ENCODE measurements at regions not wholly inside any gene's neighbourhood (a gene's known extent, or its start where the extent isn't known, plus 50 kb on each side); places are given as distances from the start of the nearest gene placed in this dataset.

DNA sequence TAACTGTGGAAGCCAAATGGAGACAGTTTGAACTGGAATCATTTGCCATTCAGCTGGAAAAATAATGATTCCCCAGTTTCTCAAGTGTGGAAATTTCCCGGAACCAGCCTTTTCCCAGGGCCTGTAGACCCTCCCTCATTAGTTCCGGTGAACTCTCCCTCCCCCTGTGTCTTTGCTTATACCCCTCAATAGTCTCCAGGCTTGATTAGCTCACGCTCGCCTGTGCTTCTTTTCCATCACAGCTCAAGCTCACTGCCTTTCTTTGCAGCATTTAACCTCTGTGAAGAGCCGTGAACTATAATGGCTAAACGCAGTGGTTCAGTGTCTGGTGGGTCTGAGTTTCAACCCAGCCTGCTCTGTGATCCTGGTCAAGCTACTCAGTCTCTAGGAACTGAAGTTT, 690.8 kb downstream of the INHBA start:
- TF ChIP-seq POLR2AphosphoS5 (IDR thresholded peaks at IDR 0.05; ENCODE audit: low read depth, low read length), result no peak
- TF ChIP-seq TAF1 (IDR thresholded peaks at IDR 0.05; ENCODE audit: borderline replicate concordance, low read depth, low read length), result no peak
- no peak for TF ChIP-seq POLR2A (IDR thresholded peaks at IDR 0.05; ENCODE audit: low read depth, low read length)
- DNase-seq (ENCODE audit: insufficient read length) (no peak), FAIRE-seq (no peak)

DNA sequence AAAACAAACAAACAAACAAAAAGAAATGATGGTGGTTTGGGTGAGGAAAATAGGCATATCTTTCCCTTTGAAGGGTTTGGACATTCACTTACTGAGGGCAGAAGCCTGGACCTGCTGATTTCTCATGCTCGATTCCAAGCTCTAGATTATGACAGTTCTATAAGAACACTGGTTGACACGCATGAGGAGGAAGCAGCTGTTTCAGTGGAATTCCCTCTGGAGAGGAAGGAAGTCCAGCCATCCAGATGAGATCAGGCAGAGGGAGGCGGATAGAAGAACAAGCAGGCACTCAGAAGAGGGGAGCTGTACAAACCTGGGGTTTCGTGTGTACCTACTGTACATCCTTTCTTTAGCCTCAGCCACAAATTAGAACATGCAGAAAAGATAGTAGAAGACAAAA, 691.9 kb downstream of the INHBA start:
- DNase-seq (ENCODE audit: insufficient read length) (no peak), FAIRE-seq (no peak)
- no peak for TF ChIP-seq POLR2A (IDR thresholded peaks at IDR 0.05; ENCODE audit: low read depth, low read length)
- TF ChIP-seq POLR2AphosphoS5 (IDR thresholded peaks at IDR 0.05; ENCODE audit: low read depth, low read length), result no peak
- no peak for TF ChIP-seq TAF1 (IDR thresholded peaks at IDR 0.05; ENCODE audit: borderline replicate concordance, low read depth, low read length)

- DNase-seq (ENCODE audit: insufficient read length) (no peak), FAIRE-seq (no peak)
- TF ChIP-seq POLR2AphosphoS5 (IDR thresholded peaks at IDR 0.05; ENCODE audit: low read depth, low read length) (no peak), POLR2A (IDR thresholded peaks at IDR 0.05; ENCODE audit: low read depth, low read length) (no peak), TAF1 (IDR thresholded peaks at IDR 0.05; ENCODE audit: borderline replicate concordance, low read depth, low read length) (no peak)
Observed at GRCh38 chr7:41010418-41010817, 692.5 kb downstream of the INHBA start.

DNA sequence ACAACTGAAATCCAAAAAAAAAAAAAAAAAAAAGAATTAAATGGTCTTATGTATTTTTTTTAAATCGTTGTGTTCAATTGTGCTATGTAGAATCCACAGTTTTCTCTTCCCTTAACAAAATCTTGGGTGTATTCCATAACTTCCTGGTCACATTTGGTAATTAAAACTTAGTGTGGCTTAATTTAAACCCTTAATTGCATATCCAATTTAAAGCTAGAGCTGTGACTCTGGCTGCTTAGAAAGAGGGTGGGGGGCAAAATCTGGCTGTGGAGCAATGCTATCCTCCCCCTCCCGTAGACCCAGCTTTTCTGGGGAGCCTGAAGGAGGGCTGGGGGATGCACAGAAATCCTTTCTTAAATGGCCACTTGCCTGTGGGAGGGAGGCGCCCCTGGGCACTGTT, 695.1 kb downstream of the INHBA start:
- TF ChIP-seq POLR2A (IDR thresholded peaks at IDR 0.05; ENCODE audit: low read depth, low read length), result no peak
- TF ChIP-seq POLR2AphosphoS5 (IDR thresholded peaks at IDR 0.05; ENCODE audit: low read depth, low read length), result no peak
- no peak for TF ChIP-seq TAF1 (IDR thresholded peaks at IDR 0.05; ENCODE audit: borderline replicate concordance, low read depth, low read length)
- DNase-seq (ENCODE audit: insufficient read length) (no peak), FAIRE-seq (no peak)

DNA sequence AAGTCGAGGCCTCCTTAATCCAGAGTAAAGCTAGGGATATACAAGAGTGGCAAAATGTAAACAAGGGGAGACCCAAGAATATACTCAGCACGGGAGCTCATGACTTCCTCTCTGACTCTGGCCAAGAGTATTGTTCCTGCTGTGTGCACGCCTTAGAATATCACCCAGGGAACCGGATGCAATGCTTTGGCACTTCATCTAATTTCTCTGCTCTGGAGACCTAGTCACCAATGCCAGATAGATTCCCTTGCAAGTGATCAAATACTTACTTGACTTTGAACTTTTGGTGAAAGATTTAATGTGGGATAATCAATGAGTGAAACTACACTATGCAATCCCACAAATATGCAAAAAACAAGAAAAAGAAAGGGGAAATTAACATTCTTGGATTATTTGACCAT, 695.5 kb downstream of the INHBA start:
- TF ChIP-seq TAF1 (IDR thresholded peaks at IDR 0.05; ENCODE audit: borderline replicate concordance, low read depth, low read length) (no peak), POLR2A (IDR thresholded peaks at IDR 0.05; ENCODE audit: low read depth, low read length) (no peak), POLR2AphosphoS5 (IDR thresholded peaks at IDR 0.05; ENCODE audit: low read depth, low read length) (no peak)
- DNase-seq (ENCODE audit: insufficient read length), result no peak
- FAIRE-seq, result no peak

DNA sequence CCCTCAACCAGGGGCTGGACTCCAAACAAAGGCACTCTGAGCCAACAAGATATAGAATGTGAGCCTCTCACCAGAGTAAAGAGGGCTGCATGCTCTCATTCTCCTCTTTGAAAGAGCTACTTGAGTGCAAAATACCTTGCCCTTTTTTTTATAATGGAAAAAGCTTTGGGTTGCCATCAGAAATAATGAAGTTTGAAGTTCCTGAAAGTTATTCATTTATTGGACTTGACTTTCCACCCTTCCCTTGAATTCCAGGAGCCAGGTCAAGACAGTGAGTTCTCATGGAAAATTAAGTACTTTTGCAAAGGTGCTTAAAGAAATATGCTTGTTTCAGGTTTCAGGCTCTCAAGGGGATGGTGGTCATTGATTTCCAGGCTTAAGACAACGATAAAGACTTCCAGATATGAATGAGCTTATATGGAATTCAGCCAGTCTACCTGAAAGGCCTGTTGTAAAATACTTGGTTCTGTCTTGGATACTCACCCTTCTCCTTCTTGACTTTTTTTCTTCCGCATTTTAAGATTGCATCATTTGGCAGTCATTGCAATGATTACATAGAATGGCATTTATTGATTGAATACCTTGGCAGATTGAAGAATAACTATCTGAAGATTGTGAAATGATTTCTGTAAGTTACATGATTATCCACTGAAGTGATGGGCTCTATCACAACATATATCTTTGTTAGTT, 696.4 kb downstream of the INHBA start:
- no peak for FAIRE-seq
- DNase-seq (ENCODE audit: insufficient read length), result no peak
- no peak for TF ChIP-seq TAF1 (IDR thresholded peaks at IDR 0.05; ENCODE audit: borderline replicate concordance, low read depth, low read length)
- TF ChIP-seq POLR2AphosphoS5 (IDR thresholded peaks at IDR 0.05; ENCODE audit: low read depth, low read length), result no peak
- no peak for TF ChIP-seq POLR2A (IDR thresholded peaks at IDR 0.05; ENCODE audit: low read depth, low read length)

DNA sequence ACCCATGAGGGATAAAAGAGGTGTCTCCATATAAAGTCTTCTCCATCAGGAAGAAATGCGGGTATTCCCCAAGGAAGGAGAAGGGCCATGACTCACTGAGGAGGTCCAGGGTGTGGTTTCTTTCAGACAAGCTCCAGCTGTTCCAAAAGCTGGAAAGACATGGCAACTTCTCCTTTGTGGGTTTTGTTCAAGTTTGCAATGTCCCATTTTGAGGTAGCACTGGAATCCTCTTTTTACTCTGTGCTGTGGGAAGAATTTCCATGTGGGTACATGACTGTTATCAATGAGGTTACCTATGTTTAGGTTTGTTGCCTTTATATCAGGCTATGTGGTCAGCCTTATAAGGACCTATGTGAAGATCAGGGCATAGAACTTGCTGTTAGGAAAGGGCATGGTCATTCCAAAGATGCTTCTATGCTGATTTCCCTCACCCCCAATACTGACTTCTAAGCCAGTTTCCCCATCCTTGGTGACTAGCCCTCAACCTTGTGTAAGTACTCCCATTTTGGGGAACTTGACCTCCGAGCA, 697.5 kb downstream of the INHBA start:
- DNase-seq (ENCODE audit: insufficient read length) (no peak), FAIRE-seq (no peak)
- TF ChIP-seq POLR2AphosphoS5 (IDR thresholded peaks at IDR 0.05; ENCODE audit: low read depth, low read length) (no peak), POLR2A (IDR thresholded peaks at IDR 0.05; ENCODE audit: low read depth, low read length) (no peak), TAF1 (IDR thresholded peaks at IDR 0.05; ENCODE audit: borderline replicate concordance, low read depth, low read length) (no peak)

DNA sequence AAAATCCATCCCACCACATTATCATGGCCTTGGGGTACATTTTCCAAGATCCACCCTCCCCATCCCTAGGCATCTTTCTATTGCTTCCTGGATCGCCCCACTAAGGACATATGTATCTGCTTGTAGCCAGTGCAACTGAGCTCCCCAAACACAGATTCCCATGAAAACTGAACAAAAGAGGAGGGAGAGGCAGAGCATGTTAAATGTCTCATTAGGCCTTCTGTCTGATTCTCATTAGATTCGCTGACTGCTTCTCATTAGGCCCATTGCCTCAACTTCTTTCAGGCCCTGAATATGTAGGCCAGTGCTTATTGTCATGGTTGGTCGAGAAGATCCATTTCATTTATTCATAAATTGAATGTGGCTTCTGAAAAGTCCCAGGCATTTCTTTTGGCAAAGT, 698.9 kb downstream of the INHBA start:
- FAIRE-seq, result no peak
- no peak for DNase-seq (ENCODE audit: insufficient read length)
- TF ChIP-seq TAF1 (IDR thresholded peaks at IDR 0.05; ENCODE audit: borderline replicate concordance, low read depth, low read length) (no peak), POLR2A (IDR thresholded peaks at IDR 0.05; ENCODE audit: low read depth, low read length) (no peak), POLR2AphosphoS5 (IDR thresholded peaks at IDR 0.05; ENCODE audit: low read depth, low read length) (no peak)

GRCh38 chr7:41003611-41003940, 699.3 kb downstream of the INHBA start:
- FAIRE-seq, result no peak
- TF ChIP-seq TAF1 (IDR thresholded peaks at IDR 0.05; ENCODE audit: borderline replicate concordance, low read depth, low read length) (no peak), POLR2A (IDR thresholded peaks at IDR 0.05; ENCODE audit: low read depth, low read length) (no peak), POLR2AphosphoS5 (IDR thresholded peaks at IDR 0.05; ENCODE audit: low read depth, low read length) (no peak)
- DNase-seq (ENCODE audit: insufficient read length), result no peak

- TF ChIP-seq POLR2A (IDR thresholded peaks at IDR 0.05; ENCODE audit: low read depth, low read length) (no peak), TAF1 (IDR thresholded peaks at IDR 0.05; ENCODE audit: borderline replicate concordance, low read depth, low read length) (no peak), POLR2AphosphoS5 (IDR thresholded peaks at IDR 0.05; ENCODE audit: low read depth, low read length) (no peak)
- DNase-seq (ENCODE audit: insufficient read length) (no peak), FAIRE-seq (peak; percentile 80)
Observed at GRCh38 chr7:41002741-41003610, 699.9 kb downstream of the INHBA start.

GRCh38 chr7:41000042-41000441, 702.8 kb downstream of the INHBA start:
- TF ChIP-seq TAF1 (IDR thresholded peaks at IDR 0.05; ENCODE audit: borderline replicate concordance, low read depth, low read length), result no peak
- TF ChIP-seq POLR2AphosphoS5 (IDR thresholded peaks at IDR 0.05; ENCODE audit: low read depth, low read length), result no peak
- TF ChIP-seq POLR2A (IDR thresholded peaks at IDR 0.05; ENCODE audit: low read depth, low read length), result no peak
- DNase-seq (ENCODE audit: insufficient read length) (no peak), FAIRE-seq (no peak)
